Ovary (tissue), 3 donors: ENCODE measurements at regions not wholly inside any gene's neighbourhood (a gene's known extent, or its start where the extent isn't known, plus 50 kb on each side); places are given as distances from the start of the nearest gene placed in this dataset.

Source experiments
- EP300 ChIP-seq: sonication (generic); formaldehyde crosslinking; IDR thresholded peaks from one replicate; pipeline ENCODE4 v1.6.1; 2017; ENCODE audit warnings: antibody characterized with exemption
- POLR2A ChIP-seq: fragments of 450-650 bp; IDR thresholded peaks from one replicate; pipeline ENCODE4 v1.6.1; 2017; ENCODE audit warnings: antibody characterized with exemption, mild to moderate bottlenecking, moderate library complexity
- TF ChIP-seq, protein P1 (sequence below), 3 donors: fragments of 450-650 bp in 2 of 3; fragments of 200-600 bp in 1 of 3; IDR thresholded peaks; one replicate each; pipeline versions ENCODE4 v1.5.1 to v1.8.0; 2016 to 2022; ENCODE audit warnings: antibody characterized with exemption in 3 of 3, mild to moderate bottlenecking in 1 of 3
- donor health status: DM: no; HTN: no; CAD: no.

DNA sequence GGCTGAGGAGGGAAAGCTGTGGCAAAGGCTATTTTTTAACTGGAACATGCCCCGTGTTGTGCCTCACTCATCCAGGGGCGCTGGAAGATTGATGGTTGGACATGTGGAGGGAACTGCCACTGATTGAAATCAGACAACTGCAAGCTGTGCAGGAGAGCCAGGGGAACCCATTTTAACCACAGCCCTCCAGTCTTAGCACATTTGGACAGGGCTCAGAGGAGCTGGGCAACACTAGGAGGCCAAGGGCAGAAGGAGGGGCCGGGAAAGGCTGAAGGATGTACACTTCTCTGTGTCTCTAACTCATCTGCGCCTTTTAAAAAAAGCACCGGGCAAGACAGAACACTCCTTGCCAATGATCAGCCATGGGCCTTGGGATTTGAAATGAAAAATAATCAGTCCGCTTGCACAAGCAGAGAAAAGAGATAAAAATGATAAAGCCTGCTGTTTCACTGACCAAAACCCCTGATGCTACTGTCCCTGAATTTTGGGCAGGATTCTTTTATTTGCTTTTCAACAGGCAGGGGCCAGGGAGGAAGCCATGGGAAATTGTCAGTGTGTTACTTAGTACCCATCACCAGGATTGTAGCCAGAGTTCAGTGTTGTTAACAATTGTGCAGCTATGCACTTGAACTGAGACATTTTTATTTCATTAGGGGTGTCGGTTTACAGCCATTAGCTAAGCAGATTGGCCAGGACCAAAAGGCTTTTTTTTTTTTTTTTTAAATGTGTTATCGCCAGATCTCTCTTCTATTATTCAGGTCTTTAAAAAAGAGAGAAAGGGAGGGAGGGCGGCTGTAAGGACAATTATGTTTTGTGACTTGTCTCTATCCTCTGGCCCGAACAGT lies 109.3 kb upstream of the EYA4 start:
- TF ChIP-seq, protein P1, sequence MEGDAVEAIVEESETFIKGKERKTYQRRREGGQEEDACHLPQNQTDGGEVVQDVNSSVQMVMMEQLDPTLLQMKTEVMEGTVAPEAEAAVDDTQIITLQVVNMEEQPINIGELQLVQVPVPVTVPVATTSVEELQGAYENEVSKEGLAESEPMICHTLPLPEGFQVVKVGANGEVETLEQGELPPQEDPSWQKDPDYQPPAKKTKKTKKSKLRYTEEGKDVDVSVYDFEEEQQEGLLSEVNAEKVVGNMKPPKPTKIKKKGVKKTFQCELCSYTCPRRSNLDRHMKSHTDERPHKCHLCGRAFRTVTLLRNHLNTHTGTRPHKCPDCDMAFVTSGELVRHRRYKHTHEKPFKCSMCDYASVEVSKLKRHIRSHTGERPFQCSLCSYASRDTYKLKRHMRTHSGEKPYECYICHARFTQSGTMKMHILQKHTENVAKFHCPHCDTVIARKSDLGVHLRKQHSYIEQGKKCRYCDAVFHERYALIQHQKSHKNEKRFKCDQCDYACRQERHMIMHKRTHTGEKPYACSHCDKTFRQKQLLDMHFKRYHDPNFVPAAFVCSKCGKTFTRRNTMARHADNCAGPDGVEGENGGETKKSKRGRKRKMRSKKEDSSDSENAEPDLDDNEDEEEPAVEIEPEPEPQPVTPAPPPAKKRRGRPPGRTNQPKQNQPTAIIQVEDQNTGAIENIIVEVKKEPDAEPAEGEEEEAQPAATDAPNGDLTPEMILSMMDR (IDR thresholded peaks at IDR 0.05) = no peak
- no peak for TF ChIP-seq POLR2A
- no peak for TF ChIP-seq EP300
